Trophoblast cell (in vitro differentiated cells and primary cell): ENCODE measurements at regions not wholly inside any gene's neighbourhood (a gene's known extent, or its start where the extent isn't known, plus 50 kb on each side); places are given as distances from the start of the nearest gene placed in this dataset.
A peak's percentile ranks its signal among the peaks of the same experiment; 100 is the strongest.

ENCODE experiments used
- DNase-seq, 2 donors: peaks; one replicate each; pipeline ENCODE4 v3.0.0-alpha.2; 2016
- H2AFZ ChIP-seq: 2 replicates; pipeline ENCODE4 v1.6.1; 2013; ENCODE audit warnings: low read length, moderate library complexity, mild to moderate bottlenecking; ENCODE audit not compliant: insufficient read depth, poor library complexity
- H2AK5ac ChIP-seq: 2 replicates; pipeline ENCODE4 v1.6.1; 2013; ENCODE audit warnings: mild to moderate bottlenecking, low read length
- H2BK120ac ChIP-seq: 2 replicates; pipeline ENCODE4 v1.6.1; 2013; ENCODE audit warnings: low read length, mild to moderate bottlenecking, moderate library complexity; ENCODE audit not compliant: insufficient read depth, poor library complexity
- H2BK12ac ChIP-seq: 2 replicates; pipeline ENCODE4 v1.6.1; 2013; ENCODE audit warnings: mild to moderate bottlenecking, low read length, moderate library complexity
- H2BK5ac ChIP-seq: 2 replicates; pipeline ENCODE4 v1.6.1; 2013; ENCODE audit warnings: low read length, low read depth, moderate library complexity, mild to moderate bottlenecking; ENCODE audit not compliant: poor library complexity
- H3K14ac ChIP-seq: 2 replicates; pipeline ENCODE4 v1.6.1; 2013; ENCODE audit warnings: mild to moderate bottlenecking, low read length
- H3K18ac ChIP-seq: 2 replicates; pipeline ENCODE4 v1.6.1; 2013; ENCODE audit warnings: mild to moderate bottlenecking, low read length
- H3K23ac ChIP-seq: 2 replicates; pipeline ENCODE4 v1.6.1; 2013; ENCODE audit warnings: low read length
- H3K27ac ChIP-seq: 2 replicates; pipeline ENCODE4 v1.5.1; 2013; ENCODE audit warnings: low read depth, mild to moderate bottlenecking, inconsistent platforms, low read length, moderate library complexity
- H3K27me3 ChIP-seq: 2 replicates; pipeline ENCODE4 v1.6.1; 2013; ENCODE audit warnings: inconsistent platforms, mild to moderate bottlenecking, low read length, moderate library complexity; ENCODE audit not compliant: insufficient read depth
- H3K36me3 ChIP-seq, 2 experiments: 1 replicate in 1 of 2; 2 replicates in 1 of 2; pipeline ENCODE4 v1.6.1; 2013; ENCODE audit warnings: low read length in 2 of 2, mild to moderate bottlenecking in 2 of 2, moderate library complexity in 1 of 2; ENCODE audit not compliant: insufficient read depth in 2 of 2, control insufficient read depth in 1 of 2
- H3K4ac ChIP-seq: 2 replicates; pipeline ENCODE4 v1.6.1; 2013; ENCODE audit warnings: low read depth, mild to moderate bottlenecking, low read length, moderate library complexity
- H3K4me1 ChIP-seq, 2 experiments: 1 replicate in 1 of 2; 2 replicates in 1 of 2; pipeline ENCODE4 v1.6.1; 2013; ENCODE audit warnings: low read length in 2 of 2, mild to moderate bottlenecking in 2 of 2, moderate library complexity in 1 of 2; ENCODE audit not compliant: insufficient read depth in 2 of 2, control insufficient read depth in 1 of 2
- H3K4me2 ChIP-seq: 2 replicates; pipeline ENCODE4 v1.6.1; 2013; ENCODE audit warnings: inconsistent platforms, mild to moderate bottlenecking, low read length, moderate library complexity
- H3K4me3 ChIP-seq: 2 replicates; pipeline ENCODE4 v1.5.1; 2013; ENCODE audit warnings: mild to moderate bottlenecking, low read depth, low read length, inconsistent platforms
- H3K79me1 ChIP-seq: one replicate; pipeline ENCODE4 v1.6.1; 2013; ENCODE audit warnings: low read length
- H3K79me2 ChIP-seq: 2 replicates; pipeline ENCODE4 v1.6.1; 2013; ENCODE audit warnings: low read length, mild to moderate bottlenecking; ENCODE audit not compliant: control insufficient read depth, insufficient read depth, poor library complexity
- H3K9ac ChIP-seq: 2 replicates; pipeline ENCODE4 v1.6.1; 2013; ENCODE audit warnings: mild to moderate bottlenecking, low read length
- H3K9me3 ChIP-seq: 2 replicates; pipeline ENCODE4 v1.6.1; 2013; ENCODE audit warnings: low read depth, mild to moderate bottlenecking, control low read depth, inconsistent platforms, low read length; ENCODE audit not compliant: insufficient read depth
- H4K12ac ChIP-seq: 2 replicates; pipeline ENCODE4 v1.6.1; 2013; ENCODE audit warnings: low read depth, mild to moderate bottlenecking, low read length, moderate library complexity
- H4K8ac ChIP-seq: 2 replicates; pipeline ENCODE4 v1.6.1; 2013; ENCODE audit warnings: low read depth, mild to moderate bottlenecking, low read length, moderate library complexity
- H4K91ac ChIP-seq: one replicate; pipeline ENCODE4 v1.6.1; 2013; ENCODE audit warnings: low read depth, mild to moderate bottlenecking, low read length, moderate library complexity
- WGBS: extraction: QIAGEN DNeasy Blood & Tissue Kit; methylation state at CpG from one replicate; pipeline ENCODE4 v1.1.7; 2013; ENCODE audit warnings: missing lambda C conversion rate; ENCODE audit not compliant: insufficient read length, insufficient coverage; ENCODE audit errors: extremely low coverage; 5-methylcytosine and 5-hydroxymethylcytosine counted together

DNA sequence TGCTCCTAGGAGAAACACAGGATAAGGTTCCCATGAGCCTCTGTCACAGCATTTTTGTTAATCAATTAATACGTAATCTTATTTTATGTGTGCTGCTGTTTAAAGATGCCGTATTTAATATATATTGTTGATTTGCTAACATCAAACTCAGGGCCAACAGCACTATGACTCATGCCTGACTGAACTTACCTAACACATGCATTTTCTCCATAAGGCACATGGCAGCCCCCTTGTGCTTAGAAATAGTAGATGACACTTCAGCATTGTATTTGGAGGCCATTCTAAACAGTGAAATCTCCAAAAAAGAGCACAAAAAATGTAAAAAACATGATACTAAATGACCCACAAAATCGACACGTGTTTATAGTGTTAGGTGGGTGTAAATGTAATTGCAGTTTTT lies 314.8 kb downstream of the MYCN start:
- Histone ChIP-seq H3K14ac (no peak overlapping the region), H3K36me3 (no peaks in the 10 kb centered on the region), H3K27ac (no peak overlapping the region), H3K79me2 (no peaks in the 10 kb centered on the region), H2BK120ac (no peak overlapping the region), H2AFZ (no peak overlapping the region), H3K27me3 (no peaks in the 10 kb centered on the region), H2BK12ac (no peak overlapping the region), H3K4me3 (no peak overlapping the region), H3K9me3 (no peaks in the 10 kb centered on the region), H3K4me2 (no peak overlapping the region), H2AK5ac (no peak overlapping the region), H4K91ac (no peak overlapping the region), H3K79me1 (peaks cover 1% of the 10 kb centered on the region), H4K12ac (no peak overlapping the region), H3K4ac (no peak overlapping the region), H3K23ac (no peak overlapping the region), H3K9ac (no peak overlapping the region), H4K8ac (no peak overlapping the region), H3K18ac (no peak overlapping the region), H2BK5ac (no peak overlapping the region), H3K4me1 (peaks cover 4 to 6% of the 10 kb centered on the region in 2 experiments)
- WGBS: no CpG with 5 or more reads among the region's 4 CpGs
- peak in 1 of 2 donors; percentile 29 for DNase-seq

DNA sequence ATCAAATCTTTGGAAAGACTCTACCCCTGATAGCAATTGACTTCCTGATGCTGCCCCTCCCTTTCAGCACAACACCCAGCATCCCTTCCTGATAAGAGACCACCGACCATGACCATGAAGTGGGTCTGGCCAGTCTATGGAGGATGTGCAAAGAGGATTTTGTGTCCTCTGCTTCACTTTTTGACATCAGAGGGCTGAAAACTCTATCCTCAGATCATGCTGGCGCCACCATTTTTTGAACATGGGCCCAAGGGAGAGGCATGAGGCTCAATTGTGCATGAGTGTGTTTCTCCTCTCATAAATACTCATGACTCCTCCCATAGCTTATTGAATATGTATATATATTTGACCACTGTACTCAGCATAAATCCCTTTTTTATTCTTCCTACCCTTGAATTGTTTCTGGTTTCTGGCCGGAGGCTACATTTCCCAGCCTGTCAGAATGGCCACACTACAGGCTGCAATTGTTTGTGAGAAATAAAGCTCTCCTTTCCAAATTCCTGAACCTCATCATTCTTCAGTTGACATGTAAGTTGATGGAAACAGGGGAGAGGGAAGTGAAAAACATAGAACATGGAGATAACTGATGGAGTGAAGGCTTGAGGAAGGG lies 314.1 kb downstream of the MYCN start:
- no CpG with 5 or more reads among the region's 3 CpGs for WGBS
- H3K27ac ChIP-seq: no peak overlapping the region
- no peak overlapping the region for H3K14ac ChIP-seq
- H3K4ac ChIP-seq: no peak overlapping the region
- H3K27me3 ChIP-seq: no peaks in the 10 kb centered on the region
- H4K8ac ChIP-seq: no peak overlapping the region
- peaks cover 4 to 6% of the 10 kb centered on the region in 2 experiments for H3K4me1 ChIP-seq
- no peaks in the 10 kb centered on the region for H3K79me2 ChIP-seq
- no peak overlapping the region for H4K91ac ChIP-seq
- no peak overlapping the region for H2BK120ac ChIP-seq
- peaks cover 1% of the 10 kb centered on the region for H3K79me1 ChIP-seq
- H3K4me2 ChIP-seq: no peak overlapping the region
- H2AK5ac ChIP-seq: no peak overlapping the region
- H2BK5ac ChIP-seq: no peak overlapping the region
- no peaks in the 10 kb centered on the region for H3K9me3 ChIP-seq
- peak; percentile 51 to 90 for DNase-seq
- H3K9ac ChIP-seq: no peak overlapping the region
- H3K23ac ChIP-seq: no peak overlapping the region
- no peak overlapping the region for H4K12ac ChIP-seq
- no peak overlapping the region for H2BK12ac ChIP-seq
- H3K36me3 ChIP-seq: no peaks in the 10 kb centered on the region
- H3K18ac ChIP-seq: no peak overlapping the region
- H3K4me3 ChIP-seq: no peak overlapping the region
- H2AFZ ChIP-seq: no peak overlapping the region

GRCh38 chr2:16253291-16253690 lies 312.9 kb downstream of the MYCN start:
- Histone ChIP-seq H3K4me3 (no peak overlapping the region), H3K18ac (no peak overlapping the region), H2AK5ac (no peak overlapping the region), H3K27ac (no peak overlapping the region), H2BK12ac (no peak overlapping the region), H3K4me1 (peaks cover 9 to 14% of the 10 kb centered on the region in 2 experiments), H3K79me2 (no peaks in the 10 kb centered on the region), H2AFZ (no peak overlapping the region), H3K9ac (no peak overlapping the region), H4K8ac (no peak overlapping the region), H4K12ac (no peak overlapping the region), H2BK120ac (no peak overlapping the region), H3K27me3 (no peaks in the 10 kb centered on the region), H3K4me2 (no peak overlapping the region), H3K14ac (no peak overlapping the region), H2BK5ac (no peak overlapping the region), H3K9me3 (no peaks in the 10 kb centered on the region), H3K4ac (no peak overlapping the region), H3K36me3 (no peaks in the 10 kb centered on the region), H3K79me1 (peaks cover 1% of the 10 kb centered on the region), H3K23ac (no peak overlapping the region), H4K91ac (no peak overlapping the region)
- no peak for DNase-seq
- no CpG with 5 or more reads among the region's 3 CpGs for WGBS

GRCh38 chr2:16252891-16253290 lies 312.5 kb downstream of the MYCN start:
- no peak overlapping the region for H3K27ac ChIP-seq
- H3K14ac ChIP-seq: no peak overlapping the region
- no peak overlapping the region for H3K18ac ChIP-seq
- no peak overlapping the region for H2BK120ac ChIP-seq
- WGBS: no CpG with 5 or more reads among the region's 1 CpG
- peaks cover 9 to 14% of the 10 kb centered on the region in 2 experiments for H3K4me1 ChIP-seq
- no peak overlapping the region for H2AK5ac ChIP-seq
- no peaks in the 10 kb centered on the region for H3K27me3 ChIP-seq
- H4K8ac ChIP-seq: no peak overlapping the region
- H3K79me2 ChIP-seq: no peaks in the 10 kb centered on the region
- H2BK5ac ChIP-seq: no peak overlapping the region
- no peak overlapping the region for H3K23ac ChIP-seq
- H2AFZ ChIP-seq: no peak overlapping the region
- H3K4me2 ChIP-seq: no peak overlapping the region
- no peaks in the 10 kb centered on the region for H3K36me3 ChIP-seq
- H4K91ac ChIP-seq: no peak overlapping the region
- DNase-seq: no peak
- H2BK12ac ChIP-seq: no peak overlapping the region
- no peak overlapping the region for H3K4ac ChIP-seq
- peaks cover 1% of the 10 kb centered on the region for H3K79me1 ChIP-seq
- H3K9ac ChIP-seq: no peak overlapping the region
- H4K12ac ChIP-seq: no peak overlapping the region
- no peaks in the 10 kb centered on the region for H3K9me3 ChIP-seq
- H3K4me3 ChIP-seq: no peak overlapping the region
